Prostate gland (tissue), 2 donors: ENCODE measurements at regions not wholly inside any gene's neighbourhood (a gene's known extent, or its start where the extent isn't known, plus 50 kb on each side); places are given as distances from the start of the nearest gene placed in this dataset.

ENCODE experiments used
- DNase-seq: peaks from one replicate; pipeline ENCODE4 v3.0.0-alpha.2; 2019; ENCODE audit warnings: low spot score
- H3K27ac ChIP-seq, 2 donors: fragments of 200-600 bp; sonication (generic); 2 replicates each; pipeline ENCODE4 v1.5.1; 2017 to 2019
- H3K27me3 ChIP-seq: fragments of 200-600 bp; sonication (generic); replicated peaks from 2 replicates; pipeline ENCODE4 v1.5.1; 2019; ENCODE audit not compliant: insufficient read depth
- H3K36me3 ChIP-seq, 2 donors: fragments of 200-600 bp; sonication (generic); 1 replicate in 1 of 2; 2 replicates in 1 of 2; pipeline versions ENCODE4 v1.5.1 to v1.8.1; 2017 to 2019
- H3K4me1 ChIP-seq: fragments of 200-600 bp; sonication (generic); replicated peaks from 2 replicates; pipeline ENCODE4 v1.5.1; 2019
- H3K4me3 ChIP-seq, 2 donors: fragments of 200-600 bp; sonication (generic); 2 replicates each; pipeline ENCODE4 v1.5.1; 2017 to 2019
- H3K9me3 ChIP-seq: fragments of 200-600 bp; sonication (generic); 2 replicates; pipeline ENCODE4 v1.5.1; 2017
- POLR2A ChIP-seq: fragments of 450-650 bp; IDR thresholded peaks from one replicate; pipeline ENCODE4 v1.6.1; 2016; ENCODE audit warnings: antibody characterized with exemption, mild to moderate bottlenecking
- POLR2AphosphoS5 ChIP-seq: sonication (generic); formaldehyde crosslinking; IDR thresholded peaks from one replicate; pipeline ENCODE4 v1.6.1; 2017; ENCODE audit warnings: antibody characterized with exemption
- WGBS: methylation state at CpG from one replicate; pipeline ENCODE4 v1.1.5; 2018; 5-methylcytosine and 5-hydroxymethylcytosine counted together
- intact Hi-C: fragments of 100-400 bp; cut with DNase I; formaldehyde crosslinking; loops from one replicate; pipeline ENCODE4 v1.14.2; 2022
- TF ChIP-seq, protein P1 (sequence below), 4 experiments: fragments of 200-600 bp in 2 of 4; fragments of 450-650 bp in 2 of 4; sonication (generic) in 2 of 4; IDR thresholded peaks; 1 replicate in 3 of 4; 2 replicates in 1 of 4; pipeline ENCODE4 v1.5.1; 2016 to 2019; ENCODE audit warnings: antibody characterized with exemption in 4 of 4, mild to moderate bottlenecking in 2 of 4, moderate library complexity in 2 of 4

DNA sequence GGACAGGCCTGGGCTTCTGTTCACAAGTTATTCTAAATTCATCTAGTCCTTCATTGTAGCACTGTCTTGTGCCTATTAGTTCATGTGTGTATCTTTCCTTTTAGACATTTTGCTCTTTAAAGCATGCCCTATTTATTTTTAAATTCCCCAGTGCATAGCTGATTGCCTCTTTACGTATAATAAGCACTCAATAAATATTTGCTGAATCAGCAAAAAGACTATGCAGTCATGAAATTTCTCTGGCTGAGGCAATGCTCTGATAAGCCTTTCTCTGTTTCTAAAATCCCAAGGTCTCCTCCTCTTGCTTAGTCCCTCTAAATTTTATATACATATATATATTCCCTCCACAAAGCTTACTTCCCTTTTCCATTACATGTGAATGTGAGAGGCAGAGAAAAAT is 315.9 kb upstream of the PCSK5 start:
- no peak for TF ChIP-seq POLR2A
- TF ChIP-seq, protein P1, sequence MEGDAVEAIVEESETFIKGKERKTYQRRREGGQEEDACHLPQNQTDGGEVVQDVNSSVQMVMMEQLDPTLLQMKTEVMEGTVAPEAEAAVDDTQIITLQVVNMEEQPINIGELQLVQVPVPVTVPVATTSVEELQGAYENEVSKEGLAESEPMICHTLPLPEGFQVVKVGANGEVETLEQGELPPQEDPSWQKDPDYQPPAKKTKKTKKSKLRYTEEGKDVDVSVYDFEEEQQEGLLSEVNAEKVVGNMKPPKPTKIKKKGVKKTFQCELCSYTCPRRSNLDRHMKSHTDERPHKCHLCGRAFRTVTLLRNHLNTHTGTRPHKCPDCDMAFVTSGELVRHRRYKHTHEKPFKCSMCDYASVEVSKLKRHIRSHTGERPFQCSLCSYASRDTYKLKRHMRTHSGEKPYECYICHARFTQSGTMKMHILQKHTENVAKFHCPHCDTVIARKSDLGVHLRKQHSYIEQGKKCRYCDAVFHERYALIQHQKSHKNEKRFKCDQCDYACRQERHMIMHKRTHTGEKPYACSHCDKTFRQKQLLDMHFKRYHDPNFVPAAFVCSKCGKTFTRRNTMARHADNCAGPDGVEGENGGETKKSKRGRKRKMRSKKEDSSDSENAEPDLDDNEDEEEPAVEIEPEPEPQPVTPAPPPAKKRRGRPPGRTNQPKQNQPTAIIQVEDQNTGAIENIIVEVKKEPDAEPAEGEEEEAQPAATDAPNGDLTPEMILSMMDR (IDR thresholded peaks at IDR 0.05), result no peak
- TF ChIP-seq POLR2AphosphoS5, result no peak
- no peaks in the 10 kb centered on the region for H3K9me3 ChIP-seq
- intact Hi-C loops, result no loop called here
- no peak for DNase-seq
- no peaks in the 10 kb centered on the region for H3K36me3 ChIP-seq
- H3K27me3 ChIP-seq, result no peaks in the 10 kb centered on the region
- 84% methylated on average over 1 of the region's 1 CpG for WGBS
- H3K4me1 ChIP-seq, result no peaks in the 10 kb centered on the region
- H3K27ac ChIP-seq, result no peak overlapping the region
- H3K4me3 ChIP-seq, result no peak overlapping the region

- no peak overlapping the region for H3K4me3 ChIP-seq
- WGBS, result 74% methylated on average over 2 of the region's 2 CpGs
Measured at GRCh38 chr9:75582870-75583269, 307.6 kb upstream of the PCSK5 start.

GRCh38 chr9:75588808-75589207 is 301.7 kb upstream of the PCSK5 start:
- no peak overlapping the region for H3K4me3 ChIP-seq
- no peaks in the 10 kb centered on the region for H3K27me3 ChIP-seq
- TF ChIP-seq, protein P1 (IDR thresholded peaks at IDR 0.05), result peak in 1 of 4 experiments; percentile 8
- no peak for TF ChIP-seq POLR2AphosphoS5
- no peak overlapping the region for H3K27ac ChIP-seq
- H3K36me3 ChIP-seq, result no peaks in the 10 kb centered on the region
- H3K9me3 ChIP-seq, result no peaks in the 10 kb centered on the region
- no peaks in the 10 kb centered on the region for H3K4me1 ChIP-seq
- intact Hi-C loops, result no loop called here
- DNase-seq, result no peak
- 52% methylated on average over 2 of the region's 2 CpGs for WGBS

More at GRCh38 chr9:75582870-75583269, 307.6 kb upstream of the PCSK5 start:
- H3K27ac ChIP-seq, result no peak overlapping the region
- DNase-seq, result no peak
- no peaks in the 10 kb centered on the region for H3K36me3 ChIP-seq
- intact Hi-C loops, result no loop called here
- no peaks in the 10 kb centered on the region for H3K9me3 ChIP-seq
- TF ChIP-seq, protein P1 (IDR thresholded peaks at IDR 0.05), result no peak
- TF ChIP-seq POLR2A, result no peak
- TF ChIP-seq POLR2AphosphoS5, result no peak
- no peaks in the 10 kb centered on the region for H3K27me3 ChIP-seq
- no peaks in the 10 kb centered on the region for H3K4me1 ChIP-seq

GRCh38 chr9:75589497-75589896 is 301.0 kb upstream of the PCSK5 start:
- Histone ChIP-seq H3K27ac (no peak overlapping the region), H3K4me1 (no peaks in the 10 kb centered on the region), H3K9me3 (no peaks in the 10 kb centered on the region), H3K27me3 (no peaks in the 10 kb centered on the region), H3K36me3 (no peaks in the 10 kb centered on the region), H3K4me3 (no peak overlapping the region)
- TF ChIP-seq, protein P1 (IDR thresholded peaks at IDR 0.05), result no peak
- TF ChIP-seq POLR2AphosphoS5 (no peak), POLR2A (no peak)
- intact Hi-C loops, result no loop called here
- 51% methylated on average over 2 of the region's 2 CpGs for whole genome bisulfite sequencing
- DNase-seq, result no peak

- Histone ChIP-seq H3K4me1 (no peaks in the 10 kb centered on the region), H3K9me3 (no peaks in the 10 kb centered on the region), H3K27me3 (no peaks in the 10 kb centered on the region), H3K4me3 (no peak overlapping the region), H3K36me3 (no peaks in the 10 kb centered on the region), H3K27ac (no peak overlapping the region)
- no peak for TF ChIP-seq POLR2A
- TF ChIP-seq POLR2AphosphoS5, result no peak
- TF ChIP-seq, protein P1 (IDR thresholded peaks at IDR 0.05), result no peak
- DNase-seq, result no peak
- intact Hi-C loops, result no loop called here
- 49% methylated on average over 3 of the region's 3 CpGs for WGBS
Measured at GRCh38 chr9:75591972-75592371, 298.5 kb upstream of the PCSK5 start.
